GM12892 (cell line): ENCODE measurements at regions not wholly inside any gene's neighbourhood (a gene's known extent, or its start where the extent isn't known, plus 50 kb on each side); places are given as distances from the start of the nearest gene placed in this dataset.

Experiments used
- POLR2A ChIP-seq: IDR thresholded peaks from 2 replicates; pipeline ENCODE4 v1.6.1; 2011; ENCODE audit warnings: low read depth, low read length, control low read depth
- POLR2AphosphoS5 ChIP-seq: IDR thresholded peaks from 2 replicates; pipeline ENCODE4 v1.6.1; 2011; ENCODE audit warnings: low read depth, low read length, control low read depth
- TAF1 ChIP-seq: IDR thresholded peaks from 2 replicates; pipeline ENCODE4 v1.6.1; 2011; ENCODE audit warnings: low read depth, mild to moderate bottlenecking, control low read depth, low read length, borderline replicate concordance

GRCh38 chr18:10142496-10143160, 228.8 kb downstream of the VAPA start:
- TF ChIP-seq POLR2AphosphoS5 (no peak), POLR2A (no peak), TAF1 (no peak)
